ENCODE measurements at regions not wholly inside any gene's neighbourhood (a gene's known extent, or its start where the extent isn't known, plus 50 kb on each side); places are given as distances from the start of the nearest gene placed in this dataset.

DNA sequence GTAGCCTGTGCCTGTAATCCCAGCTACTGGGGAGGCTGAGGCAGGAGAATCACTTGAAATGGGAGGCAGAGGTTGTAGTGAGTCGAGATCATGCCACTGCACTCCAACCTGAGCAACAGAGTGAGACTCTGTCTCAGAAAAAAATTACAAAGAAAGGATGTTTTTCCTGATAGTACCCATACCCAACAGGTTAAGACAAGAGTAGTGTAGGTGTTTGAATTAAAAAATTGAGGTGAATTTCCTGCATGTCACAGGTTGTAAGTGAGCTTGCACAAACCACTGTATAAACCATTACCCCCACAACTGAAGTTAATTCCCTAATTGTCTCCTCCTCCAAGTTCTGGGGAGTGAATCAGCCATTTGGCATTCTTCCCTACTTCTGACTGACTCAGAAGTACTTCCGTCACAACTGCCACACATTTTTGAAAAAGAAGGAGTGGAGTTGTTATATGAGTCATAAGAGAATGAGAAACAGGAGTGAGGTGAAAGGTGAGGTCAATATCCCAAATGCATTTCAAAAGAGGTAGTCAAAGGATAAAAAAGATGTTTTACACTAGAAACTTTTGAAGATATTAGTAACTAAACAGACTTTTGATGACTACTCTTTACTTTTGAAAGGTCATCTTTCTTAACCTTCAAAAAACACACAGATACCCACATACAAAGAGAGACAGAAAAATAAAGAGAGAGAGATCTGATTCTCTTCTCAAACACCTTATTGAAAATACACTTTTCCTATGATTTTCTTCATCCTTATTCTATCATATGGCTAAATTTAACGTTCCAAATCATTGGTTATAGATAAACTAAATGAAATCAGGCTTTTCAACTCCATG lies 134.5 kb downstream of the BTC start:
- H3K27me3 Mint-ChIP-seq (ENCODE audit: unreplicated experiment), result no peaks in the 10 kb centered on the region
- H3K36me3 Mint-ChIP-seq (ENCODE audit: low read depth, unreplicated experiment), result no peaks in the 10 kb centered on the region
- no peak overlapping the region for H3K4me3 Mint-ChIP-seq (ENCODE audit: unreplicated experiment)
- no peak overlapping the region for H3K27ac Mint-ChIP-seq (ENCODE audit: unreplicated experiment)
- H3K4me1 Mint-ChIP-seq (ENCODE audit: unreplicated experiment), result no peaks in the 10 kb centered on the region
- TF ChIP-seq, protein P1, sequence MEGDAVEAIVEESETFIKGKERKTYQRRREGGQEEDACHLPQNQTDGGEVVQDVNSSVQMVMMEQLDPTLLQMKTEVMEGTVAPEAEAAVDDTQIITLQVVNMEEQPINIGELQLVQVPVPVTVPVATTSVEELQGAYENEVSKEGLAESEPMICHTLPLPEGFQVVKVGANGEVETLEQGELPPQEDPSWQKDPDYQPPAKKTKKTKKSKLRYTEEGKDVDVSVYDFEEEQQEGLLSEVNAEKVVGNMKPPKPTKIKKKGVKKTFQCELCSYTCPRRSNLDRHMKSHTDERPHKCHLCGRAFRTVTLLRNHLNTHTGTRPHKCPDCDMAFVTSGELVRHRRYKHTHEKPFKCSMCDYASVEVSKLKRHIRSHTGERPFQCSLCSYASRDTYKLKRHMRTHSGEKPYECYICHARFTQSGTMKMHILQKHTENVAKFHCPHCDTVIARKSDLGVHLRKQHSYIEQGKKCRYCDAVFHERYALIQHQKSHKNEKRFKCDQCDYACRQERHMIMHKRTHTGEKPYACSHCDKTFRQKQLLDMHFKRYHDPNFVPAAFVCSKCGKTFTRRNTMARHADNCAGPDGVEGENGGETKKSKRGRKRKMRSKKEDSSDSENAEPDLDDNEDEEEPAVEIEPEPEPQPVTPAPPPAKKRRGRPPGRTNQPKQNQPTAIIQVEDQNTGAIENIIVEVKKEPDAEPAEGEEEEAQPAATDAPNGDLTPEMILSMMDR (IDR thresholded peaks at IDR 0.05; ENCODE audit: unreplicated experiment), result no peak
- no peak for DNase-seq (ENCODE audit: low spot score)
- no peaks in the 10 kb centered on the region for H3K9me3 Mint-ChIP-seq (ENCODE audit: unreplicated experiment)

DNA sequence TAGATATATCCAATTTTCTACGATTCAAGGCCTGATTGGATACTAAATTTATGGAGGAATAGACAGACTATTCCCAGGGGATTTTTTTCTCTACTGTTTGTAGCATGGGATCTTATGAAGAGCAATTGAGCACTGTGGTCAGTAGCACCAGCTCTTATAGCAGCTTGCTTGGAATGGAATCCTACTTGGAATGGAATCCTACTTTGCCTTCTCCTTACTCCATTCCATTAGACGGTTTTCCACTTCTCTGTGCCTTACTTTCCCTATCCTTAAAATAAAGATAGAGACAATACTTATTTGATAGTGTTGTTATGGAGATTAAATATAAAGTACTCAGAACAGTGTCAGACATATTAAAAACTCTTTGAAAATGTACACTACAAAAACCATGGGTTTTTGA lies 133.5 kb downstream of the BTC start:
- TF ChIP-seq, protein P1 (IDR thresholded peaks at IDR 0.05; ENCODE audit: unreplicated experiment), result no peak
- H3K36me3 Mint-ChIP-seq (ENCODE audit: low read depth, unreplicated experiment), result no peaks in the 10 kb centered on the region
- DNase-seq (ENCODE audit: low spot score), result no peak
- H3K9me3 Mint-ChIP-seq (ENCODE audit: unreplicated experiment), result no peaks in the 10 kb centered on the region
- H3K27ac Mint-ChIP-seq (ENCODE audit: unreplicated experiment), result no peak overlapping the region
- H3K4me3 Mint-ChIP-seq (ENCODE audit: unreplicated experiment), result no peak overlapping the region
- no peaks in the 10 kb centered on the region for H3K4me1 Mint-ChIP-seq (ENCODE audit: unreplicated experiment)
- H3K27me3 Mint-ChIP-seq (ENCODE audit: unreplicated experiment), result no peaks in the 10 kb centered on the region

DNA sequence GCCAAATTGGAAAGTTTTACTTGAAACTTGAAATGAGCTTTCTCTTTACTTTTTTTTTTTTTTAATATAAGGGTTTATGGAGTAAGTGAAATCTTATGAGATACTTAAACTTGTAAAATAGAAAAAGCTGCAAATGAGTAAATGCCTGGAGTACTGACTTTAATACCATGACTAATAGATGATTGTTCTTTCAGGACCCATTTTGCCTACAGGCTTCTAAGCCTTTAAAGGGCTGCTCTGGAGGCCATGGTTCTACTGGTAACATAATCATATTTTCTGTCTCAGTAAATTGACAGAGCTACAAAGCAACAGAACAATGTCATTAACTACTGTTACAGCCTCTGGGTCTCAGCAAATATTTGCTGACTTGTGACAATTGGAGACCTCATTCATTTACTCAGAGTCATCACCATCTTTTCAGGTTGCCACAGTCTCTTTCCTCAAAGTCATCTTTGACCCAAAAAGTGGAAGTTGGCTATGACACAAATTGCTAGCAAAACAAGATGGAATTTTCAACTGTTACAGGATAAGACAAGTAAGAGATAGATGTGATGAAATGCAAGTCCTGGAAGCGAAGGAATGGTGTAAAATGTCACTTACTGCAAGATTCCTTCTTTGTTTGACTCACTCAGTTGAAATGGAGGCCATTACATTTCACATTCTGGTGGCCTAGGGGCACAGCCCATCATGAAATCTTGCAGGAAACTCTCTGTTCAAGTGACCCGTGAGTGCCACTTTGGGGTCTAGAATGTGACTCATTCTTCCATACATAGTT lies 132.7 kb downstream of the BTC start:
- Mint-ChIP-seq H3K9me3 (ENCODE audit: unreplicated experiment) (no peaks in the 10 kb centered on the region), H3K36me3 (ENCODE audit: low read depth, unreplicated experiment) (no peaks in the 10 kb centered on the region), H3K4me3 (ENCODE audit: unreplicated experiment) (no peak overlapping the region), H3K27ac (ENCODE audit: unreplicated experiment) (no peak overlapping the region), H3K4me1 (ENCODE audit: unreplicated experiment) (no peaks in the 10 kb centered on the region), H3K27me3 (ENCODE audit: unreplicated experiment) (no peaks in the 10 kb centered on the region)
- TF ChIP-seq, protein P1 (IDR thresholded peaks at IDR 0.05; ENCODE audit: unreplicated experiment), result no peak
- DNase-seq (ENCODE audit: low spot score), result no peak

DNA sequence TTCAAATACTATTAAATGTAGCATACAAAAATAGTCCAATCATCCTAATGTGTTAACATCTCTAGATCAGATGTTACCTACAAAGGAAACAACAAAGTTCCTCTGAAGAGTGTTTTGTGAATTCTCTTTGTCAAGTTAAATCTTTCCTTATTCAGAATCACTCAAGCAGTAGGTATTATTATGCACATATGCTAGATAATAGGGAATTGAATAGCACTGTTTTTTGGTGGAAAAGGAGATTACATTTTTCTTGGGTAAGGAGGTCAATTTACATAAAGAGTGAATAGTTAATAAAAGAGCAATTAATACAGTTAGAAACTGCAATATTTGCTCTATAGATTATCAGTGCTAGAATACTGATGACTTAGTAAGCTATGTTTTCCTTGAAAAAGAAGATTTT lies 130.7 kb downstream of the BTC start:
- no peaks in the 10 kb centered on the region for H3K4me1 Mint-ChIP-seq (ENCODE audit: unreplicated experiment)
- no peak overlapping the region for H3K27ac Mint-ChIP-seq (ENCODE audit: unreplicated experiment)

More for the DNA sequence above, 130.7 kb downstream of the BTC start:
- Mint-ChIP-seq H3K9me3 (ENCODE audit: unreplicated experiment) (no peaks in the 10 kb centered on the region), H3K36me3 (ENCODE audit: low read depth, unreplicated experiment) (no peaks in the 10 kb centered on the region), H3K4me3 (ENCODE audit: unreplicated experiment) (no peak overlapping the region), H3K27me3 (ENCODE audit: unreplicated experiment) (no peaks in the 10 kb centered on the region)
- DNase-seq (ENCODE audit: low spot score), result no peak
- TF ChIP-seq, protein P1 (IDR thresholded peaks at IDR 0.05; ENCODE audit: unreplicated experiment), result no peak

Data from endothelial cell (in vitro differentiated cells).